ENCODE measurements at regions not wholly inside any gene's neighbourhood (a gene's known extent, or its start where the extent isn't known, plus 50 kb on each side); places are given as distances from the start of the nearest gene placed in this dataset.
"Not testable (repeated sequence)": the region's sequence is repeated elsewhere in the genome, so short reads cannot be mapped to it uniquely, and the experiment has no call there.

- DNase-seq: no peak
- TF ChIP-seq POLR2A (IDR thresholded peaks at IDR 0.05; ENCODE audit: low read length): no peak
- TF ChIP-seq GATA1 (IDR thresholded peaks at IDR 0.05; ENCODE audit: low read depth, low read length): no peak
Observed at GRCh38 chr6:97462938-97463598, 180.1 kb upstream of the MMS22L start.

GRCh38 chr6:97465877-97466561 lies 183.0 kb upstream of the MMS22L start:
- no peak for TF ChIP-seq POLR2A (IDR thresholded peaks at IDR 0.05; ENCODE audit: low read length)
- TF ChIP-seq GATA1 (IDR thresholded peaks at IDR 0.05; ENCODE audit: low read depth, low read length): no peak

GRCh38 chr6:97468981-97469380 lies 186.0 kb upstream of the MMS22L start:
- TF ChIP-seq GATA1 (IDR thresholded peaks at IDR 0.05; ENCODE audit: low read depth, low read length): no peak
- TF ChIP-seq POLR2A (IDR thresholded peaks at IDR 0.05; ENCODE audit: low read length): no peak
- DNase-seq: no peak

More at GRCh38 chr6:97465877-97466561, 183.0 kb upstream of the MMS22L start:
- DNase-seq: no peak

- TF ChIP-seq GATA1 (IDR thresholded peaks at IDR 0.05; ENCODE audit: low read depth, low read length) (no peak), POLR2A (IDR thresholded peaks at IDR 0.05; ENCODE audit: low read length) (no peak)
- DNase-seq: no peak
Observed at GRCh38 chr6:97469451-97469850, 186.4 kb upstream of the MMS22L start.

- no peak for DNase-seq
- TF ChIP-seq POLR2A (IDR thresholded peaks at IDR 0.05; ENCODE audit: low read length) (no peak), GATA1 (IDR thresholded peaks at IDR 0.05; ENCODE audit: low read depth, low read length) (no peak)
Observed at GRCh38 chr6:97470322-97470721, 187.3 kb upstream of the MMS22L start.

GRCh38 chr6:97473979-97474378 lies 191.0 kb upstream of the MMS22L start:
- no peak for TF ChIP-seq POLR2A (IDR thresholded peaks at IDR 0.05; ENCODE audit: low read length)
- no peak for TF ChIP-seq GATA1 (IDR thresholded peaks at IDR 0.05; ENCODE audit: low read depth, low read length)
- DNase-seq: no peak

- peak; percentile 70 to 79 for DNase-seq
- TF ChIP-seq GATA1 (IDR thresholded peaks at IDR 0.05; ENCODE audit: low read depth, low read length) (no peak), POLR2A (IDR thresholded peaks at IDR 0.05; ENCODE audit: low read length) (no peak)
Observed at GRCh38 chr6:97497713-97498331, 214.8 kb upstream of the MMS22L start.

- DNase-seq: no peak
- TF ChIP-seq POLR2A (IDR thresholded peaks at IDR 0.05; ENCODE audit: low read length): no peak
Observed at GRCh38 chr6:97501853-97502252, 218.8 kb upstream of the MMS22L start.

GRCh38 chr6:97508646-97509045 lies 225.6 kb upstream of the MMS22L start:
- TF ChIP-seq GATA1 (IDR thresholded peaks at IDR 0.05; ENCODE audit: low read depth, low read length) (no peak), POLR2A (IDR thresholded peaks at IDR 0.05; ENCODE audit: low read length) (no peak)
- DNase-seq: no peak

- not testable (repeated sequence) for DNase-seq
Observed at GRCh38 chr6:97513260-97513659, 230.2 kb upstream of the MMS22L start.

- DNase-seq: no peak
- no peak for TF ChIP-seq POLR2A (IDR thresholded peaks at IDR 0.05; ENCODE audit: low read length)
- TF ChIP-seq GATA1 (IDR thresholded peaks at IDR 0.05; ENCODE audit: low read depth, low read length): no peak
Observed at GRCh38 chr6:97524811-97525210, 241.8 kb upstream of the MMS22L start.

- no peak for DNase-seq
- TF ChIP-seq POLR2A (IDR thresholded peaks at IDR 0.05; ENCODE audit: low read length) (no peak), GATA1 (IDR thresholded peaks at IDR 0.05; ENCODE audit: low read depth, low read length) (no peak)
Observed at GRCh38 chr6:97535800-97536199, 252.8 kb upstream of the MMS22L start.

GRCh38 chr6:97548354-97548753 lies 265.3 kb upstream of the MMS22L start:
- no peak for TF ChIP-seq POLR2A (IDR thresholded peaks at IDR 0.05; ENCODE audit: low read length)
- no peak for TF ChIP-seq GATA1 (IDR thresholded peaks at IDR 0.05; ENCODE audit: low read depth, low read length)
- DNase-seq: no peak

GRCh38 chr6:97557355-97557754 lies 274.3 kb upstream of the MMS22L start:
- no peak for DNase-seq
- TF ChIP-seq POLR2A (IDR thresholded peaks at IDR 0.05; ENCODE audit: low read length) (no peak), GATA1 (IDR thresholded peaks at IDR 0.05; ENCODE audit: low read depth, low read length) (no peak)

GRCh38 chr6:97563529-97563928 lies 280.5 kb upstream of the MMS22L start:
- DNase-seq: no peak
- TF ChIP-seq POLR2A (IDR thresholded peaks at IDR 0.05; ENCODE audit: low read length) (no peak), GATA1 (IDR thresholded peaks at IDR 0.05; ENCODE audit: low read depth, low read length) (no peak)
